NB4 (cell line): ENCODE measurements at regions not wholly inside any gene's neighbourhood (a gene's known extent, or its start where the extent isn't known, plus 50 kb on each side); places are given as distances from the start of the nearest gene placed in this dataset.
"Not testable (repeated sequence)": the region's sequence is repeated elsewhere in the genome, so short reads cannot be mapped to it uniquely, and the experiment has no call there.

Experiments
- DNase-seq: peaks from one replicate; pipeline ENCODE4 v3.0.0; 2010; ENCODE audit warnings: low read depth
- H3K4me3 ChIP-seq: one replicate; pipeline ENCODE4 v1.5.1; 2011; ENCODE audit warnings: mild to moderate bottlenecking, low read depth, low read length, moderate library complexity
- MYC ChIP-seq: IDR thresholded peaks from 2 replicates; pipeline ENCODE4 v1.6.1; 2011; ENCODE audit warnings: low read depth, low read length
- POLR2A ChIP-seq: IDR thresholded peaks from 2 replicates; pipeline ENCODE4 v1.6.1; 2011; ENCODE audit warnings: mild to moderate bottlenecking; ENCODE audit not compliant: insufficient read length; ENCODE audit errors: extremely low read depth
- TF ChIP-seq, protein P1 (sequence below): IDR thresholded peaks from 2 replicates; pipeline ENCODE4 v1.6.1; 2011; ENCODE audit warnings: low read depth, low read length
- TF ChIP-seq, protein P2 (sequence below): IDR thresholded peaks from one replicate; pipeline ENCODE4 v1.5.1; 2012; ENCODE audit warnings: low read depth, low read length

DNA sequence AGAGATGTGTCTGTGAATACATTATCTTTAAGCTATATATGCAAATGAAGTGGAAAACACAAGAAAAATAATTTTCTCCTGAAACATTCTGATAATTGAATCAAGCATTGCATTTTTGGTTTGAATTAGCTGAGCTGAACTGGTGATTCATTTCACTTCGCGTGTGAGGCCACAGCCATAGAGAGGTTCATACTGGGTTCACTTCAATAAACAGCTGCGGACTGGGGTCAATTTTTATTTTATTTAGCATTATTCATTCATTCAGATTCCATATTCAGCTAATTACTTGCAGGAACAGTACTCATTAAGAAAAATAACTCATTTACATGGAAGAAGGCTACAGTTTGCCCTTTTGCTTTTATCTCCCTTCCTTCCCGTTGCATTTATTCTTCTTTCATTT, 195.2 kb upstream of the LRIG3 start:
- no peak for DNase-seq
- H3K4me3 ChIP-seq, result no peak overlapping the region
- TF ChIP-seq, protein P1, sequence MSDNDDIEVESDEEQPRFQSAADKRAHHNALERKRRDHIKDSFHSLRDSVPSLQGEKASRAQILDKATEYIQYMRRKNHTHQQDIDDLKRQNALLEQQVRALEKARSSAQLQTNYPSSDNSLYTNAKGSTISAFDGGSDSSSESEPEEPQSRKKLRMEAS, result no peak
- TF ChIP-seq, protein P2, sequence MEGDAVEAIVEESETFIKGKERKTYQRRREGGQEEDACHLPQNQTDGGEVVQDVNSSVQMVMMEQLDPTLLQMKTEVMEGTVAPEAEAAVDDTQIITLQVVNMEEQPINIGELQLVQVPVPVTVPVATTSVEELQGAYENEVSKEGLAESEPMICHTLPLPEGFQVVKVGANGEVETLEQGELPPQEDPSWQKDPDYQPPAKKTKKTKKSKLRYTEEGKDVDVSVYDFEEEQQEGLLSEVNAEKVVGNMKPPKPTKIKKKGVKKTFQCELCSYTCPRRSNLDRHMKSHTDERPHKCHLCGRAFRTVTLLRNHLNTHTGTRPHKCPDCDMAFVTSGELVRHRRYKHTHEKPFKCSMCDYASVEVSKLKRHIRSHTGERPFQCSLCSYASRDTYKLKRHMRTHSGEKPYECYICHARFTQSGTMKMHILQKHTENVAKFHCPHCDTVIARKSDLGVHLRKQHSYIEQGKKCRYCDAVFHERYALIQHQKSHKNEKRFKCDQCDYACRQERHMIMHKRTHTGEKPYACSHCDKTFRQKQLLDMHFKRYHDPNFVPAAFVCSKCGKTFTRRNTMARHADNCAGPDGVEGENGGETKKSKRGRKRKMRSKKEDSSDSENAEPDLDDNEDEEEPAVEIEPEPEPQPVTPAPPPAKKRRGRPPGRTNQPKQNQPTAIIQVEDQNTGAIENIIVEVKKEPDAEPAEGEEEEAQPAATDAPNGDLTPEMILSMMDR, result no peak
- TF ChIP-seq MYC, result no peak
- TF ChIP-seq POLR2A, result no peak

DNA sequence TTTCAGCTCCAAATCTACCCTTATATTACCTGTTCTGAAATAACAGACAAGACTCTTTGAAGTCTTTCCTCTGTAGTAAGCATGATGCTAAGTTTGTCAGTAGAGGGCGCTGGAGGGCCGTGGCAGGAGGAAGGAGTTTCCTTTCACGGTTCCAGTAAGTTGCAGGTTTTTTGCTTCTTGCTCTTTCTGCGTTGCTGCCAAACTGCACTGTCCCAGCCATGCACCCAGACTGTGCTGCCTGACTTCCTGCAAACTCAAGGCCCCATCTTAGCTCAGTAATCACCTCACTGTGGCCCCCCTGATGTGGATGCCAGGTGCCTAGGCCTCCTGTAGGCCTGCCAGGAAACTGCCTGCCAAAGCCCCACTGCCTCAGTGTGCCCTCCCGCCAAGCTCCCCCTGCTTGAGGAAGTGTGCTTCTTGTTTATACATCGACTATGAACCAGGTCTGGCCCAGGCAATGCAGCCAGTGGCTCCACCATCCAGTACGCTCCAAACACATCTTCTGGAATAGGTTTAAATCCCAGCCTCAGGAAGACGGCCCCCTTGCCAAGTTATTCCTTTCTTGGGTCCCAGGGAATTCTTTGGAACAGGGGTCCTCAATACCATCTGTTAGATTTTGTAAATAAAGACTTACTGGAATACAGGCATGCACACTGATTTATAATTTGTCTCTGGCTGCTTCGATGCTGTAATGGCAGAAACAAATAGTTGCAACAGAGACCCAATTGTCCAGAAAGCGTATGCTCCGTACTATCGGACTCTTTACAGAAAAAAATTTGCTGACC, 193.7 kb upstream of the LRIG3 start:
- peak; percentile 78 for DNase-seq
- TF ChIP-seq, protein P2, result peak; percentile 89
- no peak for TF ChIP-seq POLR2A

DNA sequence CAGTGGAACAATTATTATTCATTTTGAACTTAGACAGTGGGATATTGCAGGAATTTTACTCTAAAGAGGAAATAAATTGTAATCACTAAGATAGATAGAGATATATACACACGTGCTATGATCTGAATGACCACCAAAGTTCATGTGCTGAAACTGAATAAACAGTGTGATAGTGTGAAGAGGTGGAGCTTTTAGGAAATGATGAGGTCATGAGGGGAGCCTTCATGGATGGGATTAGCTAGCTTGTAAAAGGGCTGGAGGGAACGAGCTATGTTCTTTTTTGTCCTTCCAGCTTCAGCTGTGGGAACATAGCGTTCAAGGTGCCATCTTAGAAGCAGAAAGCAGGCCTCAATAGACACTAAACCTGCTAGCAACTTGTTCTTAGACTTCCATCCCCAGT, 191.5 kb upstream of the LRIG3 start:
- no peak for DNase-seq
- H3K4me3 ChIP-seq, result no peak overlapping the region
- TF ChIP-seq, protein P1, result no peak
- TF ChIP-seq MYC, result no peak
- TF ChIP-seq, protein P2, result no peak
- no peak for TF ChIP-seq POLR2A

More for the DNA sequence above, 193.7 kb upstream of the LRIG3 start:
- no peak overlapping the region for H3K4me3 ChIP-seq

DNA sequence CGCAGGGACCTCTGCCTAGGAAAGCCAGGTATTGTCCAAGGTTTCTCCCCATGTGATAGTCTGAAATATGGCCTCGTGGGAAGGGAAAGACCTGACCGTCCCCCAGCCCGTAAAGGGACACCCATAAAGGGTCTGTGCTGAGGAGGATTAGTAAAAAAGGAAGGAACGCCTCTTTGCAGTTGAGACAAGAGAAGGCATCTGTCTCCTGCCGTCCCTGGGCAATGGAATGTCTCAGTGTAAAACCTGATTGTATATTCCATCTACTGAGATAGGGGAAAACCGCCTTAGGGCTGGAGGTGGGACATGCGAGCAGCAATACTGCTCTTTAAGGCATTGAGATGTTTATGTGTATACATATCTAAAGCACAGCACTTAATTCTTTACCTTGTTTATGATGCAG, 188.2 kb upstream of the LRIG3 start:
- DNase-seq, H3K4me3 ChIP-seq: not testable (repeated sequence)

DNA sequence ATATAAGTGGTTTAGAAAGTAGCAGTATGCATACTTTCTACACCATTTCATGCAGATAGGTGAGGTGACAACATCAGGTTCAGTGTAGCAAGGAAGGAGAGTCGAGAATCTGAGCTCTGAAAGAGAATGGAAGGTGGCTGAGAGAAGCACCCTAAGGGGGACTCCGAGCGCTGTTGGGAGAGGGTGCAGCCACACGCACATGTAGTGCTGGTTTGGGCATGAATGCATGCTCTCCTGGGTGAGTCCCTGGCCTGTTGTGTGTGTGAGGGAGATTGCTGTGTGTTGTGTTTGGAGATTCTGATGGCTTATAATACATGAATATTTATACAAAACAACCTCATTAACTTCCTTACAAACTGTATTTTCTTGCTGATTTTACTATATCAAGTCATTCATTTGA, 180.3 kb upstream of the LRIG3 start:
- no peak overlapping the region for H3K4me3 ChIP-seq
- no peak for DNase-seq
- no peak for TF ChIP-seq POLR2A

DNA sequence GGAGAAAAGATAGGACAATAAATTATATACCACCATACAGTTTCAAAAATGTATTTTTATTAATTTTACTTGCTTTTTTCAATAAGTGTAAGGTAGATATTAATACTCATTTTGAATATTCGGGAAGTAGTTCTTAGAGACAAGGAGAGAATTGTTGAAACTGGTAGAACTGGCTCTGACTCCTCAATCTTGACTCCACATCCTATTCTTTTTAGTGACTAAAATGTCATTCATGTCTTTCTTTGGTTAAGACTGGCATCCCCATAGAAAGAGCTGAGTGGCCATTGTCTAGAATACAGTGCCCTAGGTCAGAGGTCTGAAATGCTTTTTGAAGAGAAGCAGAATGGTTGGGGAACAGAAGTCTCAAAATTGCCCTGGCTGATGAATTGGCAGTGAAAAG, 177.6 kb upstream of the LRIG3 start:
- TF ChIP-seq, protein P1, result no peak
- TF ChIP-seq MYC, result no peak
- TF ChIP-seq, protein P2, result no peak
- TF ChIP-seq POLR2A, result no peak
- no peak overlapping the region for H3K4me3 ChIP-seq
- DNase-seq, result no peak

DNA sequence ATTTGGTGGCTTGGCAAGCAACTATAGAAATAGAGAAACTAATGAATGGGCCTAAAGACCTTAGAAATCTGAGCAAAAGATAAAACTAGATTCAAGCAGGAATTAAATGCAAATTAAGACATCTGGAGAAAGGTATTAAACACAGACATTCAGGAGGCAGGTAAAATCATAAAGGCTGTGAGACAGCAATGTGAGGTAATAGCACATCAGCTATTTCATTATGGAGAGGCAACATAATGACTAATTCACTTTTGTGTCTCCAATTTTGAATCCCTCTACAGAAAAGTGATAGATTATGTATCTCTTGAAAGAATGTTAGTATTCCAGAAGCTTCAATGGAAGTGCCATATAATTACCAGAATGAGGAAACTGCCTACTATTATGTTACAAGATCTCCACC, 175.9 kb upstream of the LRIG3 start:
- DNase-seq, result no peak
- TF ChIP-seq MYC (no peak), POLR2A (no peak)
- TF ChIP-seq, protein P1, result no peak
- TF ChIP-seq, protein P2, result no peak
- H3K4me3 ChIP-seq, result no peak overlapping the region
